ENCODE measurements at regions not wholly inside any gene's neighbourhood (a gene's known extent, or its start where the extent isn't known, plus 50 kb on each side); places are given as distances from the start of the nearest gene placed in this dataset.

- H3K27me3 Mint-ChIP-seq: no peaks in the 10 kb centered on the region
- no peaks in the 10 kb centered on the region for H3K36me3 Mint-ChIP-seq (ENCODE audit: low read depth)
- peaks cover 24% of the 10 kb centered on the region for H3K9me3 Mint-ChIP-seq
- H3K4me1 Mint-ChIP-seq (ENCODE audit: low read depth): no peaks in the 10 kb centered on the region
- DNase-seq: no peak
- no peak overlapping the region for H3K27ac Mint-ChIP-seq
- no peak overlapping the region for H3K4me3 Mint-ChIP-seq
Measured at GRCh38 chr11:37724315-37724714, 1126.3 kb upstream of the RAG2 start.

DNA sequence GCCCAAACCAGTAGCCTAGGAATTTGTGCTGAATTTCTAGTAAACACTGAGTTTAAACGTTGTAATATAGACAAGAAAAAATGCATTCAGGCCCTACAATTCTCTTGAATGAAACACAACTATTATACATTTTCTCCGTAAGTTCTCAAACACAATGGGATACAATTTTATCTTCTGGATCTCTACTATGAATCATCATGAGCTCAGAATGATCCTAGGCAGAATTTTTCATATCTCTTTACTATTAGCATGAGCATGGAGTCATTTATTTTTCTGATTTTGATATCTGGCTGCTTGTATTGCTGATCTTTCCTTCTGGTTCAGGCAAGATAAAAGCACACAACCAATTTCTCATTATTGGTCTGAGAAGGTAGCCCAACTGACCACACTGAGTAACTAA, 1123.4 kb upstream of the RAG2 start:
- Mint-ChIP-seq H3K4me1 (ENCODE audit: low read depth) (no peaks in the 10 kb centered on the region), H3K36me3 (ENCODE audit: low read depth) (no peaks in the 10 kb centered on the region), H3K27me3 (no peaks in the 10 kb centered on the region), H3K27ac (no peak overlapping the region), H3K4me3 (no peak overlapping the region), H3K9me3 (peaks cover 22% of the 10 kb centered on the region)
- no peak for DNase-seq

DNA sequence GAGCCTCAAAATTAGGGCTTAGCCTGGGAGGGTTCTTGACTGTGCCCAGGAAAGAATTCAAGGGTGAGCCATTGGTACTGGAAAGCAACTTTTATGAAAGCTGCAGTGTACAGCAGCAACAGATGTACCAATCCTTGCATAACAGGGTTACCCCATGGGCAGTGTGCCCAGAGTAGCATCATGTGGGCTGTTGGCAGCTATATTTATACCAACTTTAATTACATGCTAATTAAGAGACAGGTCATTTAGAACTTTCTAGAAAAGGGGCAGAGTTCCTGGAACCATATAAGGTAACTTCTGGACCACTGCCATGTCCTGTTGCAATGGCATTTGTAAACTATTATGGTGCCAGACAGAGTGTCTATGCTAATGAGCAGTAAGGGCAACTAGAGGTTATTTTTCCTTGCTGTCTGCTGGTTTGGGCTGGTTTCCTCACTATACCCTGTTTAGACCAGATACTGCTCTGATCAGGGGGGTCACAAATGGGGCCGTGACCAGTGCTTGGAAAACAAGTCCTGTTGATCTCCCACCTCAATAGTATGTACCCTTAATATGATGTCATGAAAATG, 1120.5 kb upstream of the RAG2 start:
- Mint-ChIP-seq H3K9me3 (peaks cover 12% of the 10 kb centered on the region), H3K27ac (no peak overlapping the region), H3K4me1 (ENCODE audit: low read depth) (no peaks in the 10 kb centered on the region), H3K4me3 (no peak overlapping the region), H3K27me3 (no peaks in the 10 kb centered on the region), H3K36me3 (ENCODE audit: low read depth) (no peaks in the 10 kb centered on the region)
- no peak for DNase-seq

DNA sequence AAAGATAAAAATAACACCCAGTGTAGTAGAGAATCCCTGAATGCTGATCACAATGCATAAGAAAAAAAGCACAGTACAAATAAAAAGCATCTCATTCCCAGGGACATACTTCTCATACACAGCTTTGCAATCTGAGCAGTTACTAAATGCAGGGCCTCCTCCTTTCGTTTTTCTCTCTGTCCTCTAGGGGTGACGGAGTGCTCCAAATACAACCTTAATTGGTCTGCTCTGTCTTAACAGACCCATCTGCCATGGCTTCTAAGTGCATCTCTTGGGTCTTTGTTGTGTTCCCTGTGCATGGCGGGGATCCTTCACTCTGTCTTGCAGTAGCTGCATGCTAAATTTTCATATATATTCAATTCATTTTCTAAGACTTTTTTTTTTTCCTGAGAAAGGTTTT, 1114.2 kb upstream of the RAG2 start:
- Mint-ChIP-seq H3K36me3 (ENCODE audit: low read depth) (no peaks in the 10 kb centered on the region), H3K27ac (no peak overlapping the region), H3K4me1 (ENCODE audit: low read depth) (no peaks in the 10 kb centered on the region), H3K27me3 (no peaks in the 10 kb centered on the region), H3K4me3 (no peak overlapping the region), H3K9me3 (peaks cover 18% of the 10 kb centered on the region)
- no peak for DNase-seq

GRCh38 chr11:37710031-37710430, 1112.0 kb upstream of the RAG2 start:
- Mint-ChIP-seq H3K9me3 (peaks cover 18% of the 10 kb centered on the region), H3K27me3 (no peaks in the 10 kb centered on the region), H3K36me3 (ENCODE audit: low read depth) (no peaks in the 10 kb centered on the region), H3K4me1 (ENCODE audit: low read depth) (no peaks in the 10 kb centered on the region), H3K4me3 (no peak overlapping the region), H3K27ac (no peak overlapping the region)
- no peak for DNase-seq

- H3K4me3 Mint-ChIP-seq: no peak overlapping the region
- no peak overlapping the region for H3K27ac Mint-ChIP-seq
- H3K27me3 Mint-ChIP-seq: no peaks in the 10 kb centered on the region
- DNase-seq: no peak
- H3K9me3 Mint-ChIP-seq: peaks cover 16% of the 10 kb centered on the region
- no peaks in the 10 kb centered on the region for H3K36me3 Mint-ChIP-seq (ENCODE audit: low read depth)
- no peaks in the 10 kb centered on the region for H3K4me1 Mint-ChIP-seq (ENCODE audit: low read depth)
Measured at GRCh38 chr11:37704791-37705190, 1106.8 kb upstream of the RAG2 start.

- no peak overlapping the region for H3K4me3 Mint-ChIP-seq
- peaks cover 28% of the 10 kb centered on the region for H3K9me3 Mint-ChIP-seq
- H3K4me1 Mint-ChIP-seq (ENCODE audit: low read depth): no peaks in the 10 kb centered on the region
- no peak for DNase-seq
- no peaks in the 10 kb centered on the region for H3K36me3 Mint-ChIP-seq (ENCODE audit: low read depth)
- no peaks in the 10 kb centered on the region for H3K27me3 Mint-ChIP-seq
- no peak overlapping the region for H3K27ac Mint-ChIP-seq
Measured at GRCh38 chr11:37699644-37700043, 1101.6 kb upstream of the RAG2 start.

DNA sequence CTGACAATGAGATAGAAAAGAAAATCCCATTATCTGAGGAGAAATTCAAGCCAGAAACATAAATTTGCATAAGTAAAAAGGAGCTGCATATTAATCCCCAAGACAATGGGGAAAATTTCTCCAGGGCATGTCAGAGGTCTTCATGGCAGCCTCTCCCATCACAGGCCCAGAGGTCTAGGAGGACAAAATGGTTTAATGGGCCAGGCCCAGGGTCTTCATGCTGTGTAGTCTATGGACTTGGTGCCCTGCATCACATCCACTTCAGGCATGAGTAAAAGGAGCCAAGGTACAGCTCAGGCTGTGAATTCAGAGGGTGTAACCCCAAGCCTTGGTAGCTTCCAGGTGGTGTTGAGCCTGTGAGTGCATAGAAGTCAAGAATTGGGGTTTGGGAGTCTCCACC, 1097.2 kb upstream of the RAG2 start:
- Mint-ChIP-seq H3K36me3 (ENCODE audit: low read depth) (no peaks in the 10 kb centered on the region), H3K4me3 (no peak overlapping the region), H3K27me3 (no peaks in the 10 kb centered on the region), H3K27ac (no peak overlapping the region), H3K9me3 (peaks cover 39% of the 10 kb centered on the region), H3K4me1 (ENCODE audit: low read depth) (no peaks in the 10 kb centered on the region)
- no peak for DNase-seq

DNA sequence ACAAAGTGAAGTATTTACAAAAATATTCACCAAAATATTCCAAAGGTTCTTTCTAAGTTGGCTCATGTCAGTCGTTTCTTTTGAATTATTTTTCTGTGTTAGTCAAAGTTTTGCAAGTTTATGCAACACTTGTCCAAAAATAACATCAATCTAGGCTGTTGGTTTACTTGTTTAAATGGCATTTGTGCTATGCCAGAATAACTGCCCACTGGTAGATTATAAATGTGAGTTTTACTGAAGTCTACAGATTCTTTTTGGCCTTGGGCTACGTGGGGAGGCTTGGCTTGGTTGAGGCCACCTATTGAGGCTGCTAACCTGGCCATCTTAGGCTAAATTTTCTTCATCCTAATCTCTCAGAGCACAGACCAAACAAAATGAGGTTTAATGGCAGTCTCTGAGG, 1091.9 kb upstream of the RAG2 start:
- Mint-ChIP-seq H3K27ac (no peak overlapping the region), H3K9me3 (peaks cover 26% of the 10 kb centered on the region), H3K4me1 (ENCODE audit: low read depth) (no peaks in the 10 kb centered on the region), H3K36me3 (ENCODE audit: low read depth) (no peaks in the 10 kb centered on the region), H3K27me3 (no peaks in the 10 kb centered on the region), H3K4me3 (no peak overlapping the region)
- DNase-seq: no peak

DNA sequence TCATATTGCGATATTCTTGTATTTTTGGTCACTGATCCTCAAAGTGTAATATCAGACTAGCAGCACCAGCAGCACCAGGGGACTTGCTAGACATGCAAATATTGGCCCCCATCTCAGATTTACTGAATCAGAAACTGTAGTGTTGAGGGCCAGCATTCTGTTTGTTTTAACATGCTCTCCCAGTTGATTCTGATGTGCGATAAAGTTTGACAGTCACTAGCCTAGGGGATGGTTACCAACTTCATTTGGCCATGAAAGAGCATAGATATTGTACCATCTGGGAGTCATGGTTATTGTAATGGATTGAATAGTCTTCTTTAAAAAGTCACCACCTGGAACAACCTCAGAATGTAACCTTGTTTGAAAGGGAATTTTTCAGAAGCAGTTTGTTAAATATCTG, 1090.4 kb upstream of the RAG2 start:
- H3K36me3 Mint-ChIP-seq (ENCODE audit: low read depth): no peaks in the 10 kb centered on the region
- H3K9me3 Mint-ChIP-seq: peaks cover 14% of the 10 kb centered on the region
- H3K4me1 Mint-ChIP-seq (ENCODE audit: low read depth): no peaks in the 10 kb centered on the region
- DNase-seq: no peak
- no peak overlapping the region for H3K4me3 Mint-ChIP-seq
- no peak overlapping the region for H3K27ac Mint-ChIP-seq
- H3K27me3 Mint-ChIP-seq: no peaks in the 10 kb centered on the region

GRCh38 chr11:37687130-37687529, 1089.1 kb upstream of the RAG2 start:
- no peaks in the 10 kb centered on the region for H3K36me3 Mint-ChIP-seq (ENCODE audit: low read depth)
- no peak for DNase-seq
- H3K4me1 Mint-ChIP-seq (ENCODE audit: low read depth): no peaks in the 10 kb centered on the region
- no peaks in the 10 kb centered on the region for H3K27me3 Mint-ChIP-seq
- peaks cover 9% of the 10 kb centered on the region for H3K9me3 Mint-ChIP-seq
- no peak overlapping the region for H3K27ac Mint-ChIP-seq
- H3K4me3 Mint-ChIP-seq: no peak overlapping the region

DNA sequence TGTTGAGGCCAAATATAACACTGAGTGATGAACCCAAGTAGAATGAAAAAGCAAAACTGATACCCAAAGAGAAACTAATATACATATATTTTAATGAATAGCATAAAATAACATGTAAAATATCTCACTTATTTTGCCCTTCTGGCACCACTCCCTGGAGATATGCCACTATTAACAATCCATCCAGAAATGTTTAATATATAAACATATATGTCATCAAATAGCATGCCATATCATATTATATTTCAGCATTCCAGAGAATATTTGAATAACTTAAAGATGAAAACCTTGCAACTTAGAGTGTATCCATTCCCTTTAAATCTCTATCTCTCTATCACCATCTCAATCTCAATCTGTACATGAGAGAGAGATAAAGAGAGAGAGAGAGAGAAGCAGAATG, 1073.3 kb upstream of the RAG2 start:
- Mint-ChIP-seq H3K4me3 (no peak overlapping the region), H3K4me1 (ENCODE audit: low read depth) (no peaks in the 10 kb centered on the region), H3K36me3 (ENCODE audit: low read depth) (no peaks in the 10 kb centered on the region), H3K9me3 (peaks cover 7% of the 10 kb centered on the region), H3K27me3 (no peaks in the 10 kb centered on the region), H3K27ac (no peak overlapping the region)
- no peak for DNase-seq

DNA sequence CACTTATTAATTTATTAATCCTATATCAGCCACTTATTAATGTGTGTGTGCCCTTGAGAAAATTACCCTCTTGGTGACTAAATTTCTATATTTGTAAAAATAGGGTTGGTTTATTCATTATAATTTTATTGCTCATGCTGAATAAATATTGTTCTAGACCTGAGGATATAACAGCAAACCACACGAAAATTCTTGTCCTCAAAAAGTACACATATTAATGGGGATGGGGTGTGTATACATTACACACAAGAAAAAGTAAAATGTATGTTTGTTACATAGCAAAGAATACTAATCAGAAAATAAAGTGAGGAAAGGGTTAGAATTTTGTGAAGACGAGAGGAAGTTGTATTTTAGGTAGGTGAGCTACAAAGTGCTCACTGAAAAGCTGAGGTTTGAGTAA, 1068.9 kb upstream of the RAG2 start:
- no peaks in the 10 kb centered on the region for H3K4me1 Mint-ChIP-seq (ENCODE audit: low read depth)
- H3K36me3 Mint-ChIP-seq (ENCODE audit: low read depth): no peaks in the 10 kb centered on the region
- no peak for DNase-seq
- no peaks in the 10 kb centered on the region for H3K27me3 Mint-ChIP-seq
- no peak overlapping the region for H3K27ac Mint-ChIP-seq
- peaks cover 2% of the 10 kb centered on the region for H3K9me3 Mint-ChIP-seq
- H3K4me3 Mint-ChIP-seq: no peak overlapping the region

GRCh38 chr11:37657645-37658044, 1059.6 kb upstream of the RAG2 start:
- DNase-seq: no peak
- H3K4me3 Mint-ChIP-seq: no peak overlapping the region
- H3K9me3 Mint-ChIP-seq: peaks cover 18% of the 10 kb centered on the region
- H3K27me3 Mint-ChIP-seq: no peaks in the 10 kb centered on the region
- H3K36me3 Mint-ChIP-seq (ENCODE audit: low read depth): no peaks in the 10 kb centered on the region
- H3K27ac Mint-ChIP-seq: no peak overlapping the region
- H3K4me1 Mint-ChIP-seq (ENCODE audit: low read depth): no peaks in the 10 kb centered on the region

GRCh38 chr11:37647767-37648166, 1049.7 kb upstream of the RAG2 start:
- H3K27me3 Mint-ChIP-seq: no peaks in the 10 kb centered on the region
- H3K4me3 Mint-ChIP-seq: no peak overlapping the region
- no peak overlapping the region for H3K27ac Mint-ChIP-seq
- H3K4me1 Mint-ChIP-seq (ENCODE audit: low read depth): no peaks in the 10 kb centered on the region
- peaks cover 16% of the 10 kb centered on the region for H3K9me3 Mint-ChIP-seq
- no peak for DNase-seq
- H3K36me3 Mint-ChIP-seq (ENCODE audit: low read depth): no peaks in the 10 kb centered on the region

- Mint-ChIP-seq H3K36me3 (ENCODE audit: low read depth) (no peaks in the 10 kb centered on the region), H3K4me3 (no peak overlapping the region), H3K9me3 (peaks cover 14% of the 10 kb centered on the region), H3K27me3 (no peaks in the 10 kb centered on the region), H3K27ac (no peak overlapping the region), H3K4me1 (ENCODE audit: low read depth) (no peaks in the 10 kb centered on the region)
- no peak for DNase-seq
Measured at GRCh38 chr11:37643968-37644367, 1045.9 kb upstream of the RAG2 start.

All from activated T-cell treated with anti-CD3 and anti-CD28 coated beads, Interleukin-2, amount 50 U/mL, for 24 hours (primary cell).